Neural cell (in vitro differentiated cells): ENCODE measurements at regions not wholly inside any gene's neighbourhood (a gene's known extent, or its start where the extent isn't known, plus 50 kb on each side); places are given as distances from the start of the nearest gene placed in this dataset.

Experiments used
- H2AFZ ChIP-seq: fragments of 200-600, 300-800 bp; sonication (generic), shearing (Covaris generic); 2 replicates; pipeline ENCODE4 v1.6.0; 2014; ENCODE audit warnings: low read depth, mild to moderate bottlenecking, antibody characterized with exemption, low read length, moderate library complexity
- H3F3A ChIP-seq: fragments of 200-600 bp; shearing (Covaris generic); 2 replicates; pipeline ENCODE4 v1.6.1; 2016; ENCODE audit warnings: mild to moderate bottlenecking, moderate library complexity, mixed read lengths, antibody characterized with exemption, low read length; ENCODE audit not compliant: insufficient read depth, poor library complexity, severe bottlenecking
- H3K27ac ChIP-seq: fragments of 200-600, 300-800 bp; sonication (generic), shearing (Covaris generic); 2 replicates; pipeline ENCODE4 v1.5.1; 2014; ENCODE audit warnings: mild to moderate bottlenecking, low read length, moderate library complexity
- H3K27me3 ChIP-seq: fragments of 300-800, 200-600 bp; sonication (generic), shearing (Covaris generic); 2 replicates; pipeline ENCODE4 v1.6.0; 2014; ENCODE audit warnings: mild to moderate bottlenecking, low read depth, low read length, moderate library complexity; ENCODE audit not compliant: insufficient read depth
- H3K36me3 ChIP-seq: fragments of 300-800, 200-600 bp; sonication (generic), shearing (Covaris generic); 2 replicates; pipeline ENCODE4 v1.5.1; 2014; ENCODE audit warnings: mild to moderate bottlenecking, antibody characterized with exemption, low read length, moderate library complexity; ENCODE audit not compliant: insufficient read depth
- H3K4me2 ChIP-seq: fragments of 300-800, 200-600 bp; sonication (generic), shearing (Covaris generic); 2 replicates; pipeline ENCODE4 v1.6.0; 2014; ENCODE audit warnings: mild to moderate bottlenecking, low read length
- H3K4me3 ChIP-seq: fragments of 300-800, 200-600 bp; sonication (generic), shearing (Covaris generic); 2 replicates; pipeline ENCODE4 v1.5.1; 2014; ENCODE audit warnings: mild to moderate bottlenecking, low read length, moderate library complexity
- H3K79me2 ChIP-seq: fragments of 200-600 bp; shearing (Covaris generic); replicated peaks from 2 replicates; pipeline ENCODE4 v1.6.0; 2014; ENCODE audit warnings: mild to moderate bottlenecking, low read length, moderate library complexity; ENCODE audit not compliant: insufficient read depth
- H3K9ac ChIP-seq: fragments of 300-800, 200-600 bp; sonication (generic), shearing (Covaris generic); 2 replicates; pipeline ENCODE4 v1.6.1; 2016; ENCODE audit warnings: mild to moderate bottlenecking, low read length, mixed read lengths
- H3K9me2 ChIP-seq: fragments of 200-600 bp; shearing (Covaris generic); 2 replicates; pipeline ENCODE4 v1.6.1; 2016; ENCODE audit warnings: mild to moderate bottlenecking, low read length, mixed read lengths; ENCODE audit not compliant: insufficient read depth
- H3K9me3 ChIP-seq: fragments of 200-600, 300-800 bp; sonication (generic), shearing (Covaris generic); 2 replicates; pipeline ENCODE4 v1.6.1; 2016; ENCODE audit warnings: mild to moderate bottlenecking, mixed run types, low read length, moderate library complexity, mixed read lengths
- H4K20me1 ChIP-seq: fragments of 200-600 bp; shearing (Covaris generic); 2 replicates; pipeline ENCODE4 v1.6.1; 2016; ENCODE audit warnings: mild to moderate bottlenecking, mixed run types; ENCODE audit not compliant: insufficient read depth
- CTCF ChIP-seq: fragments of 450-650 bp; IDR thresholded peaks from 2 replicates; pipeline ENCODE4 v1.5.1; 2014; ENCODE audit warnings: antibody characterized with exemption, mild to moderate bottlenecking, moderate library complexity; ENCODE audit not compliant: poor library complexity, severe bottlenecking
- EP300 ChIP-seq: fragments of 450-650 bp; conservative IDR thresholded peaks from 2 replicates; pipeline ENCODE4 v1.6.1; 2014; ENCODE audit warnings: antibody characterized with exemption, mild to moderate bottlenecking, moderate library complexity; ENCODE audit not compliant: poor library complexity, severe bottlenecking
- EZH2 ChIP-seq: fragments of 200-600, 300-800 bp; shearing (Covaris generic), sonication (generic); IDR thresholded peaks from 2 replicates; pipeline ENCODE4 v1.6.1; 2014; ENCODE audit warnings: antibody characterized with exemption, low read length, borderline replicate concordance, mild to moderate bottlenecking; ENCODE audit not compliant: insufficient read depth, poor library complexity, severe bottlenecking
- MXI1 ChIP-seq: fragments of 450-650 bp; conservative IDR thresholded peaks from 2 replicates; pipeline ENCODE4 v1.6.1; 2014; ENCODE audit warnings: antibody characterized with exemption, mild to moderate bottlenecking; ENCODE audit not compliant: poor library complexity, severe bottlenecking
- POLR2AphosphoS5 ChIP-seq: IDR thresholded peaks from 2 replicates; pipeline ENCODE4 v1.6.1; 2012
- RAD21 ChIP-seq: fragments of 450-650 bp; conservative IDR thresholded peaks from 2 replicates; pipeline ENCODE4 v1.6.1; 2014; ENCODE audit warnings: antibody characterized with exemption, mild to moderate bottlenecking, moderate library complexity
- REST ChIP-seq: IDR thresholded peaks from 2 replicates; pipeline ENCODE4 v1.6.1; 2012; ENCODE audit warnings: borderline replicate concordance
- SMC3 ChIP-seq: fragments of 450-650 bp; conservative IDR thresholded peaks from 2 replicates; pipeline ENCODE4 v1.6.1; 2014; ENCODE audit warnings: antibody characterized with exemption, mild to moderate bottlenecking, moderate library complexity; ENCODE audit not compliant: poor library complexity
- TAF1 ChIP-seq: IDR thresholded peaks from 2 replicates; pipeline ENCODE4 v1.6.1; 2012; ENCODE audit warnings: low read depth

GRCh38 chr12:46917821-46918220 lies 92.0 kb upstream of the SLC38A4 start:
- no peak overlapping the region for H3K4me2 ChIP-seq
- TF ChIP-seq MXI1 (no peak), EZH2 (no peak), TAF1 (no peak), CTCF (no peak), REST (no peak), EP300 (no peak), RAD21 (no peak), SMC3 (no peak), POLR2AphosphoS5 (no peak)
- no peaks in the 10 kb centered on the region for H3F3A ChIP-seq
- H4K20me1 ChIP-seq = no peaks in the 10 kb centered on the region
- no peak overlapping the region for H3K9ac ChIP-seq
- H3K4me3 ChIP-seq = no peak overlapping the region
- H3K9me3 ChIP-seq = no peaks in the 10 kb centered on the region
- H3K27ac ChIP-seq = no peak overlapping the region
- no peaks in the 10 kb centered on the region for H3K36me3 ChIP-seq
- no peak overlapping the region for H2AFZ ChIP-seq
- H3K27me3 ChIP-seq = no peaks in the 10 kb centered on the region
- H3K79me2 ChIP-seq = no peaks in the 10 kb centered on the region
- no peaks in the 10 kb centered on the region for H3K9me2 ChIP-seq

- H3K4me2 ChIP-seq = no peak overlapping the region
- no peaks in the 10 kb centered on the region for H3K79me2 ChIP-seq
- H3K27me3 ChIP-seq = no peaks in the 10 kb centered on the region
- H3F3A ChIP-seq = no peaks in the 10 kb centered on the region
- no peaks in the 10 kb centered on the region for H3K9me2 ChIP-seq
- H3K9me3 ChIP-seq = no peaks in the 10 kb centered on the region
- H4K20me1 ChIP-seq = no peaks in the 10 kb centered on the region
- H2AFZ ChIP-seq = no peak overlapping the region
- no peak overlapping the region for H3K27ac ChIP-seq
- no peaks in the 10 kb centered on the region for H3K36me3 ChIP-seq
- H3K4me3 ChIP-seq = no peak overlapping the region
- TF ChIP-seq MXI1 (no peak), EZH2 (no peak), TAF1 (no peak), POLR2AphosphoS5 (no peak), CTCF (no peak), EP300 (no peak), REST (no peak), SMC3 (no peak), RAD21 (no peak)
- no peak overlapping the region for H3K9ac ChIP-seq
These were observed 92.8 kb upstream of the SLC38A4 start for GRCh38 chr12:46918631-46919030.
